ENCODE measurements at regions not wholly inside any gene's neighbourhood (a gene's known extent, or its start where the extent isn't known, plus 50 kb on each side); places are given as distances from the start of the nearest gene placed in this dataset.

DNA sequence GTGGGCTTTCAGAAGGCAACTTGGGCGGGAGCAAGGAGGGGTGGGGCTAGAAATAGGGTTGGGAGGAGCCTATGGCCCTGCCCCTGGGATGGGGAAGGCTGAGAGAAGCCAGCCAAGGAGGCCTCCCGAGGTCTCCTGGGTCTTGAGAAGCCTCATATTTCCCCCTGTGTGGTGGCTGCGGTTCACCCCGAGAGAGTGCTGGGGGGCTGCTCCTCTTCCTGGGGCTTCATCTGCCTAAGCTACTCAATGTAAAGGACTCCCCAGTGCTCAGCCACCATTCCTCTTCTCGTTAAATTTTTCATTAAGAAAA is 174.3 kb downstream of the SMAD6 start:
- H3K9me3 ChIP-seq (ENCODE audit: low read depth) = no peaks in the 10 kb centered on the region
- DNase-seq (ENCODE audit: low read depth in 1 of 2, low spot score in 1 of 2) = no peak
- peaks cover 8% of the 10 kb centered on the region for H3K4me1 ChIP-seq (ENCODE audit: low read depth)
- no peaks in the 10 kb centered on the region for H3K36me3 ChIP-seq
- H3K27ac ChIP-seq = no peak overlapping the region
- no peak overlapping the region for H3K4me3 ChIP-seq
- TF ChIP-seq, protein P1, sequence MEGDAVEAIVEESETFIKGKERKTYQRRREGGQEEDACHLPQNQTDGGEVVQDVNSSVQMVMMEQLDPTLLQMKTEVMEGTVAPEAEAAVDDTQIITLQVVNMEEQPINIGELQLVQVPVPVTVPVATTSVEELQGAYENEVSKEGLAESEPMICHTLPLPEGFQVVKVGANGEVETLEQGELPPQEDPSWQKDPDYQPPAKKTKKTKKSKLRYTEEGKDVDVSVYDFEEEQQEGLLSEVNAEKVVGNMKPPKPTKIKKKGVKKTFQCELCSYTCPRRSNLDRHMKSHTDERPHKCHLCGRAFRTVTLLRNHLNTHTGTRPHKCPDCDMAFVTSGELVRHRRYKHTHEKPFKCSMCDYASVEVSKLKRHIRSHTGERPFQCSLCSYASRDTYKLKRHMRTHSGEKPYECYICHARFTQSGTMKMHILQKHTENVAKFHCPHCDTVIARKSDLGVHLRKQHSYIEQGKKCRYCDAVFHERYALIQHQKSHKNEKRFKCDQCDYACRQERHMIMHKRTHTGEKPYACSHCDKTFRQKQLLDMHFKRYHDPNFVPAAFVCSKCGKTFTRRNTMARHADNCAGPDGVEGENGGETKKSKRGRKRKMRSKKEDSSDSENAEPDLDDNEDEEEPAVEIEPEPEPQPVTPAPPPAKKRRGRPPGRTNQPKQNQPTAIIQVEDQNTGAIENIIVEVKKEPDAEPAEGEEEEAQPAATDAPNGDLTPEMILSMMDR (IDR thresholded peaks at IDR 0.05; ENCODE audit: low read depth, low read length) = no peak
- no peaks in the 10 kb centered on the region for H3K27me3 ChIP-seq

DNA sequence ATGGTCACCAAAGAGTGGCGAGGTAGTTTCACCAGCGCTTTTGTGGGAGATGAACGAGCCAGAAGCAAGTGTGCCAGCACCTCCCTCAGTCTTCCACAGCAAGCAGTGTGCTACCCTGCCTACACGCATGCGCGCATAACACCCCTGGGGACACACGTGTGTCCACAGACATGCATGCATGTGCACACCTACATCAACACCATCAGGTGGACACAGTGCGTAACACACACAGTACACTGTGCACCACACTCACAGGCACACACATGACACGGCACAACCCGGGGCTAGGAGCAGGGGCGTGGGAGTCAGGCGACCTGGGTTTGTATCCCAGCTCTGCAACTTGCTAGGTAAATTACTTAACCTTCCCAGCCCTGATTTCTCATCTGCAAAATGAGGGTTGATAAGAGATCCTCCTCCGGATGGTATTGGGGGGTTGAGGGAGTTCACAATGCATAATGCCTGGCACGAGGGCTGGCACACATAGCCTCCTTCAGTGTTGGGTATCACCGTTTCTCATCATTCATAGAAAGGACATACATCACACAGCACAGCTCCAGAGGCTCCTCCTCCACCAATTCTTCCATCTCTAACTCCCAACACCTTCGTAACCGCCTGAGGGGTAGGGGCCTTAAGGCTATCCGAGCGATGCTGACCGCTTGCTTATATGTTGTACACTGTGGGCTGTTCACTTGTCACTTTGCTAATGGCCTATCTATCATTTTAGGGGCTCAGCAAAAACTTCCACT is 174.9 kb downstream of the SMAD6 start:
- TF ChIP-seq, protein P1 (IDR thresholded peaks at IDR 0.05; ENCODE audit: low read depth, low read length) = no peak
- no peaks in the 10 kb centered on the region for H3K36me3 ChIP-seq
- no peaks in the 10 kb centered on the region for H3K27me3 ChIP-seq
- no peak overlapping the region for H3K4me3 ChIP-seq
- no peak for DNase-seq (ENCODE audit: low read depth in 1 of 2, low spot score in 1 of 2)
- peaks cover 8% of the 10 kb centered on the region for H3K4me1 ChIP-seq (ENCODE audit: low read depth)
- H3K9me3 ChIP-seq (ENCODE audit: low read depth) = no peaks in the 10 kb centered on the region
- H3K27ac ChIP-seq = no peak overlapping the region

DNA sequence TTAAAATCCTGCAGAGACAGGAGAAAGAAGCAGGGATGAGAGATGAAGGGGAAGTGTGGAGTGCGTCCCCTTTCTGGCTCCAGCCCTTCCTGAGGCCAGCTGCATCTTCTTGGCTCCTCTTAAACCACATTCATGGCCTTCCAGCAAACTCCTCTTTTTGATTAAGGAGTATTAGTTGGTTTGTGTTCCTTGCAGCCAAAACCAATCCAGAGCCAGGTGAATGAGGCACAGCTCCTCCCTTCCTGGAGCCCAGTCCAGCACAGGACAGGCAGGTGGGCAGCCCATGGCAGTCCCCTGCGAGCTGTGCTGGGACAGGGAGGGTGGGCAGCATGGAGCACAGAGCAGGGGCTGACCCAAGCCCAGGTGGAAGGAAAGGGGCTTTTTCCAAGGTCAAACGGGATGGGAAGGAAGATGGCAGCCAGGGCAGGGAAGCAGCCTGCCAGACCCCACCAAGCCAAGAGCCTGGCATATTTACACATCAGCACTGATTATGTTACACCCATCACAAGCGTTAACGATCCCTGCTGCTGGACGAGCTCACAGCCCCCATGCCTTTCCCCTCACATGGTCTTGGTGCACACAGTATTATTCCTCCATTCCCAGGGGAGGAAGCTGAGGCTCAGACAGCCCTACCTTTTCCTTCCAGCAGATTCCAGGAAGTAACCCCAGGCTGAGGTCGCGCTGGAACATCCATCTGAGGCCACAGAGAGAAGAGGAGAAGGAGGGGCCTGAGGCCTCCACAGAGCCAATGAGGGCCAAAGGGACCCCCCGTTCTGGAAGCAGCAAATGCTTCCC is 175.6 kb downstream of the SMAD6 start:
- no peak overlapping the region for H3K27ac ChIP-seq
- DNase-seq (ENCODE audit: low read depth in 1 of 2, low spot score in 1 of 2) = peak in 1 of 2 donors; percentile 33
- H3K4me1 ChIP-seq (ENCODE audit: low read depth) = peaks cover 8% of the 10 kb centered on the region
- TF ChIP-seq, protein P1 (IDR thresholded peaks at IDR 0.05; ENCODE audit: low read depth, low read length) = no peak
- H3K27me3 ChIP-seq = no peaks in the 10 kb centered on the region
- no peaks in the 10 kb centered on the region for H3K9me3 ChIP-seq (ENCODE audit: low read depth)
- no peak overlapping the region for H3K4me3 ChIP-seq
- H3K36me3 ChIP-seq = no peaks in the 10 kb centered on the region

DNA sequence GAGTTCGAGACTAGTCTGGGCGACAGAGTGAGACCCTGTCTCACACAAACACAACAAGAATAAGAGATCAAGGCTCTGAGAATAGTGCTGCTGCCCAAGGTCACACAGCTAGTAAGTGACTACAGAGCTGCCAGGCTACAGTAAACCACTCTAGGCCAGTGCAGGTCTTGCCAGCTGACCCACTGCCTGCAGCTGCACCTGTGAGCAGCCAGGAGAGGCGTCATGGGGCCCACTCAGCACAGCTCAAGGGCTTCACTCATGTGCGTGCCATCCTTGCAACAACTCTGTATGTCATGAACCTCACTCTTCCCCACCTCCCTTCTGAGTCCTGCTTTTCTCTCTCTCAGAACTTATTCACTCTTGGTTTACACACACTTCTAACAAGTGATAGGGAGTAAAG is 176.7 kb downstream of the SMAD6 start:
- peak in 1 of 2 donors; percentile 53 for DNase-seq (ENCODE audit: low read depth in 1 of 2, low spot score in 1 of 2)
- TF ChIP-seq, protein P1 (IDR thresholded peaks at IDR 0.05; ENCODE audit: low read depth, low read length) = no peak
- H3K27ac ChIP-seq = no peak overlapping the region
- H3K36me3 ChIP-seq = no peaks in the 10 kb centered on the region
- no peaks in the 10 kb centered on the region for H3K9me3 ChIP-seq (ENCODE audit: low read depth)
- no peak overlapping the region for H3K4me3 ChIP-seq
- H3K4me1 ChIP-seq (ENCODE audit: low read depth) = peaks cover 10% of the 10 kb centered on the region
- H3K27me3 ChIP-seq = no peaks in the 10 kb centered on the region

DNA sequence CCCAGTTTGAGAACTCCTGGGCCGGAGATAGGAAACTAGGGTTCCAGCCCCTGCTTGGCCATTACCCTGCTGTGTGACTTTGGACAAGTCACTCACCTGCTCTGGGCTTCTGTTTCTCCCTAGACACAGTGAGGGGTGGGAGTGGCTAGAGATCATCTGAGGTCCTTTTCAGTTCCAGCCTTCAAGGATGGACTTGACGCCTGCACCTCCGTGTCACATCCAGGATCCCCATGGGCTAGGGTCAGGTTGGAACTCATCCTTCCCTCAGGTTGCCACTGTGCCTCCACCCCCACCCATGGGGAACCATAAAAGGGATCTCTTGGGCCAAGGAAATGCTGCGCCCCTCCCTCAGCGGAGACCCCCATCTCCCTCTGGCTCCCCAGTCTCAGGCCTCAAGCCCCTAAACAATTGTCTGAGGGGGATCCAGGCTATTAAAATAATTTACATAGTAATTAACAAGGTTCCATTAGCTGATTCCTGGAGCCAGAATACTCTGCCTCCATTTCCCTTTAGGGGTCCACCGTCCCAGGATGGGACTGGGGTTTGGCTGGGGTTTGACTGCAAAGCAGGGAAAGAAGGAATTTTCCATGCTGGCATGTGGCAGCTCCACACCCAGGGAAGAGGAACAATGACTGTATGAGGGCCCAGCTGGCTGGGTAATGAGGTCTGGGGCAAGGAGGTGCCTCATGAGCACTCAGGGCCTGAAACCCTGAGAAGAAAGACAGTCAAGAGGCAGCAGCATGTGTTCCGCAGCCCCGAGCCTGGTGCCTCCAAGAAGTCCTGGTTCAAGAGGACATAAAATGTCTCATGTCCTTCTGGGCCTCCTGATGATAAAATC is 177.7 kb downstream of the SMAD6 start:
- Histone ChIP-seq H3K9me3 (ENCODE audit: low read depth) (no peaks in the 10 kb centered on the region), H3K27ac (no peak overlapping the region), H3K4me1 (ENCODE audit: low read depth) (peaks cover 11% of the 10 kb centered on the region), H3K36me3 (no peaks in the 10 kb centered on the region), H3K4me3 (no peak overlapping the region), H3K27me3 (no peaks in the 10 kb centered on the region)
- no peak for DNase-seq (ENCODE audit: low read depth in 1 of 2, low spot score in 1 of 2)
- TF ChIP-seq, protein P1 (IDR thresholded peaks at IDR 0.05; ENCODE audit: low read depth, low read length) = no peak
